Fibroblast of skin of back (primary cell): ENCODE measurements at regions not wholly inside any gene's neighbourhood (a gene's known extent, or its start where the extent isn't known, plus 50 kb on each side); places are given as distances from the start of the nearest gene placed in this dataset.
"Not testable (repeated sequence)": the region's sequence is repeated elsewhere in the genome, so short reads cannot be mapped to it uniquely, and the experiment has no call there.

ENCODE experiments used
- DNase-seq: peaks from one replicate; pipeline ENCODE4 v3.0.0-alpha.2; 2013

DNA sequence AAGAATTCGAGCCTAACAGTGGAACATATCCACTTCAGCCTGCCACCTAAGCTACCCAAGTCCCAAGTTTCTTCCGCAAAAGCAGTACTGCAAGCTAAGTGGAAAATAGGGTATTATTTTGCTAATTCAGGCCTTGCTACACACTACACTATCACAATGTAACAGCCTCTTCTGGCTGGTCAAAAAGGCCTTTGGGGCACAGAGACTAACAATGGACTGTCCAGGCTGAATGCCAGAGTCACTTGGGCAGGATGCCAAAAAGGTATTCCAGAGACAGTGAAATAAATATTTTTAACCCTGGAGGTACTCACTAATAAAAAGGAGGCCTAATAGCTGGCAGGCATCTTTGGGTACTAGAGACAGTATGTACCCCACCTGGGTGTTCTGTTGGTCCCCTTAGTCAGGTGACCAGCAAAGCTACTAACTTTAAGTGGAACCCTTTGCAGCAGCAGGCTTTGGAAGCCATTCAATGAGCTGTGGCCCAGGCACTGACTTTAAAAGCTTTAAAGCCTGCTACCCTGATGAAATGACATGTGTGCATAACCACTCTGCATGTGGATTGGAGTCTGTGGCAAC, 692.1 kb downstream of the HTR1B start:
- DNase-seq: no peak

DNA sequence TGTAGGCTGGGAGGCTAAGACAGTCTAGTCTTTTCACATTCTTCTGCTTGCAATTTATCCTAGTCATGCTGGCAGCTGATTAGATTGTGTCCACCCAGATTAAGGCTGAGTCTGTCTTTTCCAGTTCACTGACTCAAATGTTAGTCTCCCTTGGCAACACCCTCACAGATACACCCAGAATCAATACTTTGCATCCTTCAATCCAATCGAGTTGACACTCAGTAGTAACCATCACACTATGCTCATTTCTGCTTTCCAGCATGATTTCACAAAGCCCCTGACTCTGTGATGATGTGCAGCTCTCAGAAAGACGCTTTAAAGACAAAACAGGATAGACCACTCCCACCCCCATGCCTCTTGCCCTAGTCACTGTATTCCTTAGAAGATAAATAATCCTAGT, 693.0 kb downstream of the HTR1B start:
- DNase-seq: no peak

DNA sequence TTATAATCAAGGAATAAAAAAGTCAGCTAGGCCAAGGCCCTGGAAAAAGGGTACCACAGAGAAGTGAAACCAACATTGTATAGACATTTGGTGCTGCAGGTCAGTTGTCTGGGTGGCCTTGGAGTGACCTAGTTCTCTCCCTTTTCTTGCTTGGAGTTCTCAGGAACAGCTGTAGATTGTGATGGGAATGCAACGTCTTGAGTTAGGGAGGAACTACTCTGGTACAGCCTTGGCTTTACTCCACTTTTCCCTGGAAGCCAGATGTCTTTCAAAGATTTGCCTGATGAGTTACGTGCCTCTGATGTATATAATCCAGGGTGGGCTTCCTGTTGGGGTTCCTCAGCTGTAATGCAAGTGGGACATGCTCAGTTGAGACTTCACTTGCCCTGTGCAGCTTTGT, 694.7 kb downstream of the HTR1B start:
- no peak for DNase-seq

DNA sequence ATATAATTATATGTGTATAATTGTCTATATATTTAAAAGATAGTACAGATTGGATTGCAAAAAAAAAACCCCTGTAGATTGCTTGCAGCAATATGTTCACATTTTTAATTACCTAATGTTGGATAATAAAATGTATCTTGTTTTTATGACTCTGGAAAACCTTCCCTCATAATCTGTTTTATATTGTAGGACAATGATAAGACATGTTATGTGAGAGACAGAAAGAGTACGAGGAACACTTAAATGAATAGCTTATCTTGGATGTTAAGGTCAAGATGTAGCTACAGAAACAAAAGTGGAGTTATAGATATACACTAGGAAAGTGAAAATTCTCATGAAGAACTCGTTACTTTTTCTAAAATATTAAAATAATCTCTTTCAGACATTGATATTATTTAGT, 691.6 kb upstream of the IMPG1 start:
- DNase-seq: no peak

DNA sequence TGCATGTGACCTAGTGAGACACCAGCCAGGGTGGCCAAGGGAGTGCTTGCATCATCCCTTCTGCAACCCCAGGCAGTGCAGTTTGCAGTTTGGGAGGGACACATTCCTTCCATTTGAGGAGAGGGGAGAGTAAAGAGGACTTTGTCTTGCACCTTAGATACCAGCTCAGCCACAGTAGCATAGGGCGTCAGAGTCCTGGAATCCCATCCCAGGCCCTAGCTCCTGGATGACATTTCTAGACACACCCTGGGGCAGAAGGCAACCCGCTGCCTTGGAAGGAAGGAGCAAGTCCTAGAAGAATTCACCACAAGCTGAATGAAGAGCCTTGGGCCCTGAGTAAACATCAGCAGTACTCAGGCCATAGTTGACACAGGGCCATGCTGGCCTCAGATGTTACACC, 680.4 kb upstream of the IMPG1 start:
- DNase-seq: no peak

DNA sequence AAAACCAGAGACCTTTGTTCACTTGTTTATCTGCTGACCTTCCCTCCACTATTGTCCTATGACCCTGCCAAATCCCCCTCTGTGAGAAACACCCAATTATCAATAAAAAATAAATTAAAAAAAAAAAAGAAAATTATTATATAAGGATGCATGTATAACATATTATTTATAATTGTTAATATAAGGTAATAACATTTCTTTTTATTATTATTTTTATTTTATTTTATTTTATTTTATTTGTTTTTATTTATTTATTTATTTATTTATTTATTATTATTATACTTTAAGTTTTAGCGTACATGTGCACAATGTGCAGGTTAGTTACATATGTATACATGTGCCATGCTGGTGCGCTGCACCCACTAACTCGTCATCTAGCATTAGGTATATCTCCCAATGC, 672.9 kb upstream of the IMPG1 start:
- not testable (repeated sequence) for DNase-seq

DNA sequence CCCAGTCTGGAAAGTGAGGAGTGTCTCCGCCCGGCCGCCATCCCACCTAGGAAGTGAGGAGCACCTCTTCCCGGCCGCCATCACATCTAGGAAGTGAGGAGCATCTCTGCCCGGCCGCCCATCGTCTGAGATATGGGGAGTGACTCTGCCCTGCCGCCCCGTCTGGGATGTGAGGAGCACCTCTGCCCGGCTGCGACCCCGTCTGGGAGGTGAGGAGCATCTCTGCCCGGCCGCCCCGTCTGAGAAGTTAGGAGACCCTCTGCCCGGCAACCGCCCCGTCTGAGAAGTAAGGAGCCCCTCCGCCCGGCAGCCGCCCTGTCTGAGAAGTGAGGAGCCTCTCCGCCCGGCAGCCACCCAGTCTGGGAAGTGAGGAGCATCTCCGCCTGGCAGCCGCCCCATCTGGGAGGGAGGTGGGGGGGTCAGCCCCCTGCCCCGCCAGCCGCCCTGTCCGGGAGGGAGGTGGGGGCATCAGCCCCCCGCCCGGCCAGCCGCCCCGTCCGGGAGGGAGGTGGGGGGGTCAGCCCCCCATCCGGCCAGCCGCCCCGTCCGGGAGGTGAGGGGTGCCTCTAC, 671.8 kb upstream of the IMPG1 start:
- DNase-seq: not testable (repeated sequence)

DNA sequence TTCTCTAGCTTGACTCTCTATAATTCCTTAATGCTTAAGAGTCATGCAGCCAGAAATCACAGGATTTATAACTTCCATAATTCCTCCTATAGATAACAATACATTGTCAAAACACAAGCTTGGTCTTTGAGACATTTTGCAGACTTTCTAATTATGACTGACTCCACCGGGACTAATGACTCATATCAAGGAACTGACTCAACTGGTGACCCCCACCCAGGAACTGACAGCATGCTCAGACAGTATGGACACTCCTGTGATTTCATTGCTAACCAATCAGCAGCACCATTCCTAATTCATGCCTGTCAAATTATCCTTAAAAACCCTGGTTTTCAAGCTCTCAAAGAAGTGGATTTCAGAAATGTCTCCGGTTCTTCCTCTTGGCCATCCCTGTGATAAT, 670.5 kb upstream of the IMPG1 start:
- peak; percentile 46 for DNase-seq

DNA sequence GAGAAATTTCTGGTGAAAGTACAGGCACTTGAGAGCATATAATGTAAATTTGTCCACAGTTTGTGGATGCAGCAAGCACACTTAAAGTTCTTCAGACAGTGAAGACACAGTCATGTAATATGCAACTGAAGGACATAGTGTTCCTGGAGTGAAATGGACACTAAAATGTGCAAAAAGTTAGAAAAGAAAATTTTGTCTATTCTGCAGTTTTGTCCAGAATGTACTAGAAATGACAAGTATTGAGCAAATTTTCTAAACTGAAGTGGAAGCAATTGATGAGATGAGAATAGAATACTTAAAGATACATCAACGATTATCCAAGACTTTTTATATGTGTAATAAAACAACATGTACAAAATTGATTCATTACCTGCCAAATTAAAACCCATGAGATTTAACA, 647.0 kb upstream of the IMPG1 start:
- DNase-seq: no peak

DNA sequence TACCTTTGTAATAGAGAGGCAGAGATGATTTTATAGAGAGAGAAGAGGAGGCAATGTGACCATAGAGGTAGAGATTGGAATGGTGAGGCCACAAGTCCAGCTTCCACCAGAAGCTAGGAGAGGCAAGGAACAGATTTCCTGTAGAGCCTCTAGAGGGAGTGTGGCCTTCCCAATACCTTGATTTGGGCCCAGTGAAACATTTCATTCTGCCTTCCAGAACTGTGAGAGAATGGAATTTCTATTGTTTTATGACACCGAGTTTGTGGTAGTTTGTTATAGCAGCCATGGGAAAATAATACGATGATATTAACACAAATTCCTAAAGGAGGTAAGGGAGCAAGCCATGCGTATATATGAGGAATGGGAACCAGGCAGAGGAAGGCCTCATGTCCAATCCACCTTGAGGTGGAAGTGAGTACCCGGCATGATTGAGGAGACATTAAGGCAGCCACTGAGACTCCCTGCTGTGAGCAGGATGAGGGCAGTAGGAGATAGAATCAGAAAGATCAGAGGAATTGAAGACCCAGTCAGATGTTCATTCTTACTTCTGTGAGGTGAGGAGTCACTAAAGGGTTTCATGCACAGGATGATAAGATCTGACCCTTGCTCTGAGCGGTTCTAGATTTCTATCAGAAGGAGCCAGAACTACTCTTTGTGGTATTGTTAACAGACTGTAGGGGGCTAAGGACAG, 636.3 kb upstream of the IMPG1 start:
- no peak for DNase-seq

DNA sequence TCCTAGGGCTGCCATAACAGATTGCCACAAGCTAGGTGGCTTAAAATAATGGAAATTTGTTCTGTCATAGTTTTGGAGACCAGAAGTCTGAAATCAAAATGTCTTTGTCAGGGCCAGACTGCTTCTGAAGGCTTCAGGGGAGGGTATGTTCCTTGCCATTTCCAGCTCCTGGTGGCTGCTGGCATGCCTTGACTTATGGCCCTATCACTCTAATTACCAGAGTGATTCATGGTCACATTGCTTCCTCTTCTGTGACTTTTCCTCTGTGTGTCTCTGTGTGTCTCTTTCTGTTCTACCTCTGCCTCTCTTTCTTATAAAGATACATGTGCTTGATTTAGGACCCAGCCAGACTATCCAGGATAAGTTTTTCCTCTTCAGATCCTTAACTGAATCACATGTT, 635.2 kb upstream of the IMPG1 start:
- DNase-seq: no peak

DNA sequence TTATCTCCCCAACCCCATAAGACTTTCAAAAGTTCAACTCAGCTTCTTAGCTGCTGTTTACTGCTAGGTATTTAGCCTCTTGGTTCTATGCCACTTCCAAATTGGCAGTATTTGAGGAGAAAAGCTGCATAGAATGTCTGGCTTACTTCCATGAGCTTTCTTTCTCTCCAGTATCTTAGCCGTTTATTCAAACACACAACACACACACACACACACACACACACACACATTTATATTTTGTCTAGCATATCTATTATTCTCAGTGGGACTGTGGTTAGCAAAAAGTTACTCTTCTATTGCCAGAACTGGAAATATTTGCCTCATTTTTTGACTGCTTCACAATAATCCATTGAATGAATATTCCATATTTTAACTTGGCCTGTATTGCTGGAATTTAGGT, 634.2 kb upstream of the IMPG1 start:
- no peak for DNase-seq

DNA sequence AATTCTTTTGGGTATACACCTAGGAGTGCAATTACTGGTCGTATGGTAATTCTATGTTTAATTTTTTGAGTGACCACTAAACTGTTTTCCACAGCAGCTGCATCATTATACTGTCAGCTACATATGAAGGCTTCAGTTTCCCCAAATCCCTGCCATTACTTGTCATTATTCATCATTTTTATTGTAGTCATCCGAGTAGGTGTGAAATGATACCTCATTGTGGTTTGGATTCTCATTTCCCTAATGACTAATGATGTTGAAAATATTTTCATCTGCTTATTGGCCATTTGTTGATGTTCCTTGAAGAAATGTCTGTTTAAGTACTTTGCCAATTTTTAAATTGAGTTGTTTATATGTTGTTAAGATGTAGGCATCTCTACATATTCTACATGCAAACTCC, 633.6 kb upstream of the IMPG1 start:
- DNase-seq: no peak

DNA sequence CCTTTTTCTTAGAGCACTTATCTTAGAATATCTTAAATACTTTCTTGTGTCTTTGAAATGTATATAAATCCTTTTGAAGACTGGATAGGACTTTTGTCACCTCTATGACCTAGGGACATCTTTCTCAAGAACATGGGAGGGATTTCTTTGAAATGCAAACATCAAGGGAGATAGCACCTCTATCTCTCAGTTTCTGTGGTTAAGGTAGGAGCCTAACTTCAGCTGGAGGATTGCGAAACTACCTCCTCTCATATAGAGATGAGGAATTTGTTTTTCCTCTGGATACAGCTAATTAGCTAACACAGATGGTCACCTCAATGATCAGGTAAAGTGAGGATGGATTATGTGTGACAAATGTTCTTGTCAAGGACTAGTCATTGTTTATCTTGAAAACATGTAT, 631.3 kb upstream of the IMPG1 start:
- no peak for DNase-seq

DNA sequence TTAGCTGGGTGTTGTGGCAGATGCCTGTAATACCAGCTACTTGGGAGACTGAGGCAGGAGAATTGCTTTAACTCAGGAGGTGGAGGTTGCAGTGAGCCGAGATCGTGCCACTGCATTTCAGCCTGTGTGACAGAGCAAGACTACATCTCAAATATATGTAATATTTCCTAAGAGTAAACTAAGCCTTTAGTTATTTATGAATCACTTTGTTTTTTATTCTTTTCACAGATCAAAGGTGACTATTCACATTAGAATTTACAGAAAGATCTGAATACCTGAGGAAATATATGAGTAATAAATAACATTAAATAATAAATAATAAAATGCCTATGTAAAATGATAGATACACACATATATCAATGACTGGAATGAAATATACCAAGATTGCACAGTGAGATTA, 630.8 kb upstream of the IMPG1 start:
- no peak for DNase-seq

DNA sequence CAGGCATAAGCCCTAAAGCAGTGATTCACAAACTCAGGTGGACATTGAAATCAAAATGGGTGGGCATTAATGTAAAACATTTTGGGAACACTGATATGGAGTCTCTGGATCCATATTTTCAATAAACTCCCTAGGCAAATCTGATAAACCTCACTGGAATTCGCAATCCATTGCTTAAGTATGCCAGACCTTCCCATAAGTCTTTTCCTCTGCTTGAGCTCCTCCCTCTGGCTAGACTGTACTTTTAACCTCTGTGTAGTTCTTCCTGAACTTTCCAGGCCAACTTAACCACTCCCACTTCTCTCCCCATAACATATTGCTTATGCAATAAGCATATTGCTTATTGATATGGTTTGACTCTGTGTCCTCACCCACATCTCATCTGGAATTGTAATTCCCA, 629.7 kb upstream of the IMPG1 start:
- DNase-seq: peak; percentile 16

DNA sequence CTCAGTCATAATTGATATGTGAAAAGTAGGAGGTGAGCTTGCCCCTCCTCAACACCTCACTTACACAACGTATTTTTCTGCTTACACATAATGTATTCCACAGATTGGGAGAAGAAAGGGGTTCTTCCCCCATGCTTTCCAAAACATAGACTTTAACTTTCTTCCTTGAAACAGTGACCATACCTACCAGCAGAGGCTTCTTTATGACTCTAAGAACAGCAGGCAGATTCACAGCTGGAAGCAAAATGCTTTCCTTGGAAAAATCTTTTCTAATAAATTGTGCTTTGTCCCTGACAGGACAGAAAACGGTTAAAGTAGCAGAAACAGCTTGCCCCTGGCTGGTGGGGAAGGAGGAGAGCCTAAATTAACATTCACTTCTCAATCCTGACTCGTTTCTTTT, 629.1 kb upstream of the IMPG1 start:
- no peak for DNase-seq

DNA sequence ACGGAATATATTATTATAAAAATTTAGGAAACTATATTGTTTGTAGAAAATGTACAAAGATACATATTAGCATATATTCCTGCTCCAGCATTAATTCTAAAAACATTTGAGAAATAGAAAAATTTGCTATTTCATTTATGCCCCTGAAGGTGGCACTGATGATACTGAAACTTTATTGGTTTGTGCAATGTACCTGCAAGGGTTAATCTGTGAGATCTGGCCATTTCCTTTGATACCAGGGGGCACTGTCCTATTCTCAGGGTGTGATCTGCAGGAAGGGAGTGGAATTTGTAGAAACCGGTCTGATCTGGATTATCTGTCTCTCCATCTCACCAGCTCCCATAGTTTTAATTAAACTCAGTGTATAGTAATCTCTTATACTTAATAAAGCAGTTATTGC, 625.1 kb upstream of the IMPG1 start:
- peak; percentile 37 for DNase-seq

DNA sequence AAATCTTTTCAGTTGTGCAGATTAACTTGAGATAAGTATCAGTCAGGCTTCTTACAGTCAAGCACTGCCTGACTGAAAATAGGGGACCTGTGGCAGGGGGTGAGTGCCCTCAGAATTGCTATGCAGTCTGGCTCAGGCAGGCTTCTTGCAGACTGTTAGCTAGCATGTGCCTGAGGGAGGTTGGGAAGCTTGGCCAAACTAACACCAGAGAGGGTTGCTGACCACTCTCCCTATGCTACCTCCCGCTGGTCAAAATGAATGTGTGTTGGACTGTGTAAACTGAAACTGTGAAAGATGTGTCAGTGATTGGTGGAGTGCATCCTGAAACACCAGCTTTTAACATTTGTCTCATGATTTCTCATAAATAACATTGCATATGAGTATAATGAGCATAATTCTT, 622.3 kb upstream of the IMPG1 start:
- no peak for DNase-seq

DNA sequence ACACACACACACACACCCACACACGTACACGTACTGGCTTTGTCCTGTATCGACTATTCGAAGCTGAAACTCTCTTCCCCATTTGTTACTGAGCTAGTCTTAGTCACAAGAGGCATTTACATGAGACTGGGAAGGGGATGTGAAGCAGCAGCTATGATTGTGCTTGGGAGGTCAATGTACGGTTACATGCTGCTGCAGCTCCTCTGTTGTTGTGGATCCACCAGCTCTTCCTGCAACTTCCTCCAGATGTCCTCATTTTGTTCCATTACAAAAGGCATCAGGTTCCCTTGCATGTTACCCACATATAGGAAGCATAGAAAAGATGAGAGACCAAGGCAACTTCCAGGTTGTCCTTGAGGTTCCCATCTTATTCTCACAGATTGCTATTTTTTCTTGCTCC, 612.4 kb upstream of the IMPG1 start:
- peak; percentile 24 for DNase-seq

DNA sequence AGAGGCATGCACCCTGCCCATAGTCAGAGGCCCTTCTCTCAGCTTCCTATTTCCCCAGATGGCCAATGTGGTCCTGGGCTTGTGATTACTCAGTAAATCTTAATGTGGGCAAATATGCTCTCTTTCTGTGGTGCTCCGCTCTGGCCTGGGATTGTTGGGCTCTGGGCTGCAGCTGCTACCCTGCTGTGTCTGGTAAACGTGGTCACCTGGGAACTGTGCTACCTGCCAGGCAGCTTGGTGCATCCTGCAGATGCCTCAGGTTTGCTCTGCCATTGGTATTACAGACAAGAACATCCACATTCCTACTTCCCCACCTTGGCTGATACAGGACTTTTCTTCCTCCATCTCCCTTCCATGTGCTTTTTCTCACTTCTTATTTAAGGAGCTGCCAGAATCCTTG, 611.5 kb upstream of the IMPG1 start:
- no peak for DNase-seq

DNA sequence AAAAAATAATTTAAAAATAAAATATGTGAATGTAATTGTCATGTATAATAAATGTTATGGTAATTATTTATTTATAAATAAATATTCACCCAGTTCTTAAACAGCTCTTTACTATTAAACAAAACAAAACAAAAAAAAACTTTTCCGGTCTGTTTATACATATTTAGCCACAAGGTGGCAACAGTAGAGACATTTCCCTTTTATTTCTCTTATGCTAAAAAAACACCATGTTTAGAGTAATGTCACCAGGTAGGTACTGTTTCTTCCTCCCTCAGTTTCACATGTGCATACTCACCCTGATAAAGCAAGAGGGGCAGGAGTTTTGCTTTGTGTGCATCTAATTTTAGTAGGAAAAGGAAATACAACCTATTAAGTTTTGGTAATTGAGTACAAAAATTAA, 610.4 kb upstream of the IMPG1 start:
- peak; percentile 23 for DNase-seq

DNA sequence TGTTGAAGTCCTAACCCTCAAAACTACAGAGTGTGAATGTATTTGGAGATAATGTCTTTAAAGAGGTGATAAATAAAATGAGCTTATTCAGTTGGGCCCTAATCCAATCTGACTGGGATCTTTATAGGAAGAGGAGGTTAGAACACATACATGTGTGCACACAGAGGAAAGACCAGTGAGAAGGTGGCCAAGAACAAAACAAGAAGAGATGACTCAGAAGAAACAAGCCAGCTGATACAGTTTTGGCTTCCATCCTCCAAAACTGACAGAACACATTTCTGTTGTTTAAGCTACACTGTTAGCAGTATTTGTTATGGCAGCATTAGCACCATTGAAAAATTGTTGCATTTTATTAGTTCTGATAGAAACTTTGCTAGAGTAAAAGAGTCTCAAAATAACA, 609.3 kb upstream of the IMPG1 start:
- no peak for DNase-seq

DNA sequence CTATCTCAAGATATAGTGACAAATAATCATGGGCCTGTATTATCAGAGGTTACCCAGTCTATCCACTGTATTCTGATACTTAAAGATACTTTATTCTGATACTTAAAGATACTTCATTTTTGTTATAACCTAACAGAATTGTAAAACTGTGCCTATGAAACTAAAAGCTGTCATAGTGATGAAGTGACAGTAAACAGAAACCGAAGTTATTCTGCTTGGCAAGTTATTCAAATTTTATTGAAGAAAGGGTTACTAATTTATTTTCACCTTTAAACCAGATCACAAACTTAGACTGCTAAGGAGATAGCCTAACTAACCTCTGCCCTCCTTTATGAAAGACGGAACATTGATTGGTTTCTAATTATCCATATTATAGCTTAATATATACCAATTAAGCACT, 604.6 kb upstream of the IMPG1 start:
- DNase-seq: no peak

DNA sequence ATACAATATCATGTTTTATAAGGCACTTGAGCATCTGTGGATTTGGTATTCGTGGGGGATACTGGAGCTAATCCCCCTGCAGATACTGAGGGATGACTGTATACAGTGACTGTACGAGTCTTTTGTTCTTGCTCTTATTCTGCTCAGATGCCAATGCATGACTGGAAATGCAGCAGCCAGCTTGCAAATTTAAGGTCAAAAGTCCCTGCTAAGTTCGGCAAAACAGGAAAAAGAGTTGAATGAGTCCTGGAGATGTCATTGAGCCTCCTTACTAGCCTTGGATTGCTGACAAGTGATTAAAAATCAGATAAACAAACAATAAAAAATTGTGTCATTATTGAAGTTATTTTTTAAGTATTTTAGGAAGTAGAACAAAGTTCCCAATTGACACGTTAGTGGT, 599.3 kb upstream of the IMPG1 start:
- no peak for DNase-seq
